ENCODE measurements at regions not wholly inside any gene's neighbourhood (a gene's known extent, or its start where the extent isn't known, plus 50 kb on each side); places are given as distances from the start of the nearest gene placed in this dataset.

- Histone ChIP-seq H3K9me3 (no peaks in the 10 kb centered on the region), H3K36me3 (no peaks in the 10 kb centered on the region), H3K27ac (no peak overlapping the region), H3K27me3 (no peaks in the 10 kb centered on the region), H3K4me3 (no peak overlapping the region), H3K4me1 (no peaks in the 10 kb centered on the region)
- TF ChIP-seq CTCF (IDR thresholded peaks at IDR 0.05) = no peak
- no peak for ATAC-seq
- no peak for FAIRE-seq
- no peak for DNase-seq
- intact Hi-C loops (cut with DNase I) = no loop called here
Measured at GRCh38 chr1:69016468-69016867, 519.6 kb upstream of the DEPDC1 start.

GRCh38 chr1:69029649-69030048, 532.8 kb upstream of the DEPDC1 start:
- no peaks in the 10 kb centered on the region for H3K4me1 ChIP-seq
- FAIRE-seq = no peak
- H3K36me3 ChIP-seq = no peaks in the 10 kb centered on the region
- no peak overlapping the region for H3K27ac ChIP-seq
- no peaks in the 10 kb centered on the region for H3K9me3 ChIP-seq
- TF ChIP-seq CTCF (IDR thresholded peaks at IDR 0.05) = no peak
- intact Hi-C loops (cut with DNase I) = no loop called here
- no peaks in the 10 kb centered on the region for H3K27me3 ChIP-seq
- 62 to 69% methylated on average over 3 of the region's 3 CpGs for WGBS, 2 donors
- no peak for DNase-seq
- H3K4me3 ChIP-seq = no peak overlapping the region
- no peak for ATAC-seq

- DNase-seq = no peak
- Histone ChIP-seq H3K36me3 (no peaks in the 10 kb centered on the region), H3K9me3 (no peaks in the 10 kb centered on the region), H3K27ac (no peak overlapping the region), H3K4me3 (no peak overlapping the region), H3K27me3 (no peaks in the 10 kb centered on the region), H3K4me1 (no peaks in the 10 kb centered on the region)
- intact Hi-C loops (cut with DNase I) = no loop called here
- FAIRE-seq = no peak
- ATAC-seq = no peak
- TF ChIP-seq CTCF (IDR thresholded peaks at IDR 0.05) = no peak
Measured at GRCh38 chr1:69038379-69038778, 529.3 kb upstream of the LRRC7 start.

GRCh38 chr1:69045572-69045971, 522.1 kb upstream of the LRRC7 start:
- Histone ChIP-seq H3K4me3 (no peak overlapping the region), H3K27me3 (no peaks in the 10 kb centered on the region), H3K36me3 (no peaks in the 10 kb centered on the region), H3K9me3 (no peaks in the 10 kb centered on the region), H3K27ac (no peak overlapping the region), H3K4me1 (no peaks in the 10 kb centered on the region)
- WGBS, 2 donors = 84 to 96% methylated on average over 1 of the region's 1 CpG
- no peak for ATAC-seq
- DNase-seq = no peak
- intact Hi-C loops (cut with DNase I) = no loop called here
- TF ChIP-seq CTCF (IDR thresholded peaks at IDR 0.05) = no peak
- no peak for FAIRE-seq

- Histone ChIP-seq H3K27ac (no peak overlapping the region), H3K9me3 (no peaks in the 10 kb centered on the region), H3K4me3 (no peak overlapping the region), H3K4me1 (no peaks in the 10 kb centered on the region), H3K27me3 (no peaks in the 10 kb centered on the region), H3K36me3 (no peaks in the 10 kb centered on the region)
- FAIRE-seq (no peak), DNase-seq (no peak), ATAC-seq (no peak)
- intact Hi-C loops (cut with DNase I) = no loop called here
- TF ChIP-seq CTCF (IDR thresholded peaks at IDR 0.05) = no peak
- 57 to 61% methylated on average over 2 of the region's 2 CpGs for WGBS, 2 donors
Measured at GRCh38 chr1:69055194-69055593, 512.5 kb upstream of the LRRC7 start.

All from pancreas (tissue), 10 donors.